HG03520 (cell line): ENCODE measurements at regions not wholly inside any gene's neighbourhood (a gene's known extent, or its start where the extent isn't known, plus 50 kb on each side); places are given as distances from the start of the nearest gene placed in this dataset.
"Not testable (repeated sequence)": the region's sequence is repeated elsewhere in the genome, so short reads cannot be mapped to it uniquely, and the experiment has no call there.

Experiments
- ATAC-seq: cut with Tn5 transposase; IDR thresholded peaks from one replicate; pipeline ENCODE4 v1.9.1; 2021; ENCODE audit warnings: mild to moderate bottlenecking, moderate library complexity; ENCODE audit not compliant: unreplicated experiment

- no peak for ATAC-seq
These were observed 269.9 kb upstream of the MGAT4C start for GRCh38 chr12:86526060-86526595.

- ATAC-seq, result no peak
These were observed 267.7 kb upstream of the MGAT4C start for GRCh38 chr12:86523844-86524243.

GRCh38 chr12:86521870-86522269 is 265.7 kb upstream of the MGAT4C start:
- no peak for ATAC-seq

- no peak for ATAC-seq
These were observed 257.0 kb upstream of the MGAT4C start for GRCh38 chr12:86513226-86513625.

GRCh38 chr12:86496595-86496994 is 240.4 kb upstream of the MGAT4C start:
- no peak for ATAC-seq

GRCh38 chr12:86484473-86484872 is 228.3 kb upstream of the MGAT4C start:
- no peak for ATAC-seq

- ATAC-seq, result no peak
These were observed 217.0 kb upstream of the MGAT4C start for GRCh38 chr12:86473231-86473630.

- ATAC-seq, result no peak
These were observed 200.6 kb upstream of the MGAT4C start for GRCh38 chr12:86456776-86457175.

GRCh38 chr12:86456241-86456640 is 200.1 kb upstream of the MGAT4C start:
- ATAC-seq, result no peak

- ATAC-seq, result no peak
These were observed 189.2 kb upstream of the MGAT4C start for GRCh38 chr12:86445356-86445755.

GRCh38 chr12:86435053-86435452 is 178.9 kb upstream of the MGAT4C start:
- no peak for ATAC-seq

- ATAC-seq, result no peak
These were observed 173.6 kb upstream of the MGAT4C start for GRCh38 chr12:86429824-86430223.

GRCh38 chr12:86421333-86421732 is 165.1 kb upstream of the MGAT4C start:
- ATAC-seq, result no peak

GRCh38 chr12:86414201-86414600 is 158.0 kb upstream of the MGAT4C start:
- no peak for ATAC-seq

GRCh38 chr12:86411710-86412109 is 155.5 kb upstream of the MGAT4C start:
- no peak for ATAC-seq

- no peak for ATAC-seq
These were observed 151.5 kb upstream of the MGAT4C start for GRCh38 chr12:86407620-86408208.

- no peak for ATAC-seq
These were observed 133.8 kb upstream of the MGAT4C start for GRCh38 chr12:86389949-86390348.

GRCh38 chr12:86387591-86388145 is 131.5 kb upstream of the MGAT4C start:
- no peak for ATAC-seq

- not testable (repeated sequence) for ATAC-seq
These were observed 127.6 kb upstream of the MGAT4C start for GRCh38 chr12:86383759-86384158.

- no peak for ATAC-seq
These were observed 123.1 kb upstream of the MGAT4C start for GRCh38 chr12:86379337-86379736.

GRCh38 chr12:86376052-86376451 is 119.9 kb upstream of the MGAT4C start:
- ATAC-seq, result no peak

GRCh38 chr12:86373813-86374212 is 117.6 kb upstream of the MGAT4C start:
- ATAC-seq, result no peak

GRCh38 chr12:86367137-86367536 is 110.9 kb upstream of the MGAT4C start:
- ATAC-seq, result no peak
